Keratinocyte (primary cell): ENCODE measurements at regions not wholly inside any gene's neighbourhood (a gene's known extent, or its start where the extent isn't known, plus 50 kb on each side); places are given as distances from the start of the nearest gene placed in this dataset.

Source experiments
- DNase-seq: peaks from one replicate; pipeline ENCODE4 v3.0.0-alpha.2; 2011; ENCODE audit warnings: low read depth, missing footprints, low spot score
- FAIRE-seq: peaks from 2 replicates; lab custom pipeline; 2011; peaks lifted over from hg19 to GRCh38; lab: Jason Lieb, UNC
- H2AFZ ChIP-seq: 2 replicates; pipeline ENCODE4 v1.6.0; 2012; ENCODE audit warnings: low read length, control low read depth, inconsistent platforms; ENCODE audit not compliant: control insufficient read depth
- H3K27ac ChIP-seq: 2 replicates; pipeline ENCODE4 v1.5.1; 2011; ENCODE audit warnings: low read length; ENCODE audit not compliant: control insufficient read depth, insufficient read depth
- H3K27me3 ChIP-seq: 3 replicates; pipeline ENCODE4 v1.6.0; 2011; ENCODE audit warnings: low read length; ENCODE audit not compliant: control insufficient read depth, insufficient read depth; ENCODE audit errors: extremely low read depth
- H3K36me3 ChIP-seq, 2 experiments: 2 replicates in 1 of 2; 3 replicates in 1 of 2; pipeline ENCODE4 v1.5.1; 2011; ENCODE audit warnings: low read length in 2 of 2, mild to moderate bottlenecking in 1 of 2; ENCODE audit not compliant: control insufficient read depth in 2 of 2, insufficient read depth in 2 of 2; ENCODE audit errors: extremely low read depth in 1 of 2
- H3K4me1 ChIP-seq: 3 replicates; pipeline ENCODE4 v1.5.1; 2011; ENCODE audit warnings: low read length; ENCODE audit not compliant: control insufficient read depth, insufficient read depth; ENCODE audit errors: extremely low read depth
- H3K4me2 ChIP-seq: 3 replicates; pipeline ENCODE4 v1.6.0; 2011; ENCODE audit warnings: low read depth, low read length; ENCODE audit not compliant: control insufficient read depth, insufficient read depth; ENCODE audit errors: extremely low read depth
- H3K4me3 ChIP-seq, 3 experiments: fragments of 200-600 bp in 1 of 3; sonication (generic) in 1 of 3; 2 replicates in 2 of 3; 3 replicates in 1 of 3; pipeline ENCODE4 v1.5.1; 2011 to 2016; ENCODE audit warnings: low read length in 3 of 3, mild to moderate bottlenecking in 3 of 3, control low read depth in 2 of 3, inconsistent platforms in 1 of 3, low read depth in 1 of 3, mixed read lengths in 1 of 3, mixed run types in 1 of 3, moderate library complexity in 1 of 3; ENCODE audit not compliant: control insufficient read depth in 2 of 3, insufficient read depth in 2 of 3; ENCODE audit errors: extremely low read depth in 1 of 3
- H3K79me2 ChIP-seq: 2 replicates; pipeline ENCODE4 v1.6.0; 2012; ENCODE audit warnings: low read length; ENCODE audit not compliant: control insufficient read depth, insufficient read depth
- H3K9ac ChIP-seq: 3 replicates; pipeline ENCODE4 v1.6.0; 2011; ENCODE audit warnings: low read length; ENCODE audit not compliant: control insufficient read depth, insufficient read depth; ENCODE audit errors: extremely low read depth
- H3K9me1 ChIP-seq: 3 replicates; pipeline ENCODE4 v1.6.0; 2011; ENCODE audit warnings: low read length; ENCODE audit not compliant: control insufficient read depth, insufficient read depth; ENCODE audit errors: extremely low read depth
- H3K9me3 ChIP-seq: 2 replicates; pipeline ENCODE4 v1.5.1; 2012; ENCODE audit warnings: low read depth, low read length; ENCODE audit not compliant: control insufficient read depth
- H4K20me1 ChIP-seq: 3 replicates; pipeline ENCODE4 v1.6.0; 2011; ENCODE audit warnings: low read length; ENCODE audit not compliant: control insufficient read depth, insufficient read depth; ENCODE audit errors: extremely low read depth
- CTCF ChIP-seq, 3 experiments: IDR thresholded peaks in 1 of 3; conservative IDR thresholded peaks in 1 of 3; optimal IDR thresholded peaks in 1 of 3; 2 replicates in 2 of 3; 3 replicates in 1 of 3; pipeline versions ENCODE3 to v1.5.1; 2011; ENCODE audit warnings: low read length in 3 of 3, mild to moderate bottlenecking in 3 of 3, moderate library complexity in 2 of 3, control low read depth in 1 of 3, inconsistent platforms in 1 of 3; ENCODE audit not compliant: insufficient read depth in 2 of 3; ENCODE audit errors: extremely low read depth in 1 of 3
- EZH2 ChIP-seq: IDR thresholded peaks from one replicate; pipeline ENCODE4 v1.6.1; 2012; ENCODE audit warnings: inconsistent platforms, mild to moderate bottlenecking, low read length, moderate library complexity
- dilution Hi-C: fragments of 300-500 bp; cut with MboI; formaldehyde crosslinking; loops from one replicate; pipeline ENCODE4 v1.7.0; 2020; ENCODE audit warnings: low sequenced_read_pairs; ENCODE audit not compliant: extremely low pct_ligation_motif_present

GRCh38 chr10:31118556-31118955 is 86.9 kb upstream of the ZNF438 start:
- H2AFZ ChIP-seq = no peak overlapping the region
- FAIRE-seq (no peak), DNase-seq (no peak)
- H3K27ac ChIP-seq = no peak overlapping the region
- no peak overlapping the region for H3K9ac ChIP-seq
- no peaks in the 10 kb centered on the region for H3K9me1 ChIP-seq
- no peak overlapping the region for H3K4me3 ChIP-seq
- dilution Hi-C loops = no loop called here
- H3K4me1 ChIP-seq = no peaks in the 10 kb centered on the region
- TF ChIP-seq CTCF (optimal IDR thresholded peaks at IDR 0.05 in 1 of 3, IDR thresholded peaks at IDR 0.05 in 1 of 3, conservative IDR thresholded peaks at IDR 0.05 in 1 of 3; ENCODE audit: extremely low read depth in 1 of 3, insufficient read depth in 2 of 3, low read length in 3 of 3) (no peak), EZH2 (no peak)
- no peaks in the 10 kb centered on the region for H3K9me3 ChIP-seq
- no peaks in the 10 kb centered on the region for H3K27me3 ChIP-seq
- no peak overlapping the region for H3K4me2 ChIP-seq
- H4K20me1 ChIP-seq = no peaks in the 10 kb centered on the region
- no peaks in the 10 kb centered on the region for H3K36me3 ChIP-seq
- H3K79me2 ChIP-seq = no peaks in the 10 kb centered on the region

GRCh38 chr10:31120392-31120791 is 88.7 kb upstream of the ZNF438 start:
- FAIRE-seq = no peak
- Histone ChIP-seq H3K4me2 (no peak overlapping the region), H4K20me1 (no peaks in the 10 kb centered on the region), H3K4me1 (no peaks in the 10 kb centered on the region), H3K9me1 (no peaks in the 10 kb centered on the region), H3K36me3 (no peaks in the 10 kb centered on the region), H3K79me2 (no peaks in the 10 kb centered on the region), H3K9ac (no peak overlapping the region), H2AFZ (no peak overlapping the region), H3K9me3 (no peaks in the 10 kb centered on the region), H3K27me3 (no peaks in the 10 kb centered on the region), H3K4me3 (no peak overlapping the region), H3K27ac (no peak overlapping the region)
- dilution Hi-C loops = no loop called here
- no peak for TF ChIP-seq EZH2
- no peak for TF ChIP-seq CTCF (optimal IDR thresholded peaks at IDR 0.05 in 1 of 3, IDR thresholded peaks at IDR 0.05 in 1 of 3, conservative IDR thresholded peaks at IDR 0.05 in 1 of 3; ENCODE audit: extremely low read depth in 1 of 3, insufficient read depth in 2 of 3, low read length in 3 of 3)
- DNase-seq = no peak
